Fibroblast of the aortic adventitia (primary cell): ENCODE measurements at regions not wholly inside any gene's neighbourhood (a gene's known extent, or its start where the extent isn't known, plus 50 kb on each side); places are given as distances from the start of the nearest gene placed in this dataset.

Experiments used
- DNase-seq: peaks from one replicate; pipeline ENCODE4 v3.0.0-alpha.2; 2010; ENCODE audit warnings: low read depth
- H3K4me3 ChIP-seq: 2 replicates; pipeline ENCODE4 v1.5.1; 2011; ENCODE audit warnings: low read depth, mild to moderate bottlenecking, control low read depth, low read length, moderate library complexity
- TF ChIP-seq, protein P1 (sequence below): IDR thresholded peaks from 2 replicates; pipeline ENCODE4 v1.5.1; 2011; ENCODE audit warnings: mild to moderate bottlenecking, low read length, control low read depth, inconsistent platforms; ENCODE audit not compliant: insufficient read depth

- TF ChIP-seq, protein P1, sequence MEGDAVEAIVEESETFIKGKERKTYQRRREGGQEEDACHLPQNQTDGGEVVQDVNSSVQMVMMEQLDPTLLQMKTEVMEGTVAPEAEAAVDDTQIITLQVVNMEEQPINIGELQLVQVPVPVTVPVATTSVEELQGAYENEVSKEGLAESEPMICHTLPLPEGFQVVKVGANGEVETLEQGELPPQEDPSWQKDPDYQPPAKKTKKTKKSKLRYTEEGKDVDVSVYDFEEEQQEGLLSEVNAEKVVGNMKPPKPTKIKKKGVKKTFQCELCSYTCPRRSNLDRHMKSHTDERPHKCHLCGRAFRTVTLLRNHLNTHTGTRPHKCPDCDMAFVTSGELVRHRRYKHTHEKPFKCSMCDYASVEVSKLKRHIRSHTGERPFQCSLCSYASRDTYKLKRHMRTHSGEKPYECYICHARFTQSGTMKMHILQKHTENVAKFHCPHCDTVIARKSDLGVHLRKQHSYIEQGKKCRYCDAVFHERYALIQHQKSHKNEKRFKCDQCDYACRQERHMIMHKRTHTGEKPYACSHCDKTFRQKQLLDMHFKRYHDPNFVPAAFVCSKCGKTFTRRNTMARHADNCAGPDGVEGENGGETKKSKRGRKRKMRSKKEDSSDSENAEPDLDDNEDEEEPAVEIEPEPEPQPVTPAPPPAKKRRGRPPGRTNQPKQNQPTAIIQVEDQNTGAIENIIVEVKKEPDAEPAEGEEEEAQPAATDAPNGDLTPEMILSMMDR, result no peak
- no peak for DNase-seq
These were observed 51.3 kb upstream of the LARGE1 start for GRCh38 chr22:33971561-33971961.

GRCh38 chr22:33975841-33976240 is 55.6 kb upstream of the LARGE1 start:
- TF ChIP-seq, protein P1, result no peak
- no peak overlapping the region for H3K4me3 ChIP-seq
- no peak for DNase-seq

More at GRCh38 chr22:33971561-33971961, 51.3 kb upstream of the LARGE1 start:
- H3K4me3 ChIP-seq, result no peak overlapping the region

DNA sequence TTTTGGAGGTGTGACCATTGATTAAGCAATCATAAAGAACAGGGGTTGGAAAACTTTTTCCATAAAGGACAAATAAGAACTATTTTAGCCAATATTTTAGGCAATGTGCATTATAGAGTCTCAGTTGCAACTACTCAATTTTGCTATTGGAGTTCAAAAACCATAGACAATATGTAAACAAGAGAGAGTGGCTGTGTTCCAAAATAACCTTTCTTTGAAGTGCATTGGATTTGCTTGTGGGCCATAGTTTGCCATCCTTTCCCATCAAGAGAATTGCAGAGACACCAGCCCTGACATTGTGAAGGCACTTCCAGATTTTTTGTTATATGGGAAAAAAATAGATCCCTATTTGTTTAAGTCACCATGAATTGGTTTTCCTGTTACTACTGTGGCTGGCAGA is 63.3 kb upstream of the LARGE1 start:
- TF ChIP-seq, protein P1, result no peak
- no peak overlapping the region for H3K4me3 ChIP-seq
- no peak for DNase-seq

GRCh38 chr22:33984211-33984610 is 63.9 kb upstream of the LARGE1 start:
- TF ChIP-seq, protein P1, result no peak
- H3K4me3 ChIP-seq, result no peak overlapping the region
- no peak for DNase-seq

- no peak for DNase-seq
- TF ChIP-seq, protein P1, result no peak
- no peak overlapping the region for H3K4me3 ChIP-seq
These were observed 64.5 kb upstream of the LARGE1 start for GRCh38 chr22:33984656-33985285.

- DNase-seq, result no peak
- no peak overlapping the region for H3K4me3 ChIP-seq
- TF ChIP-seq, protein P1, result no peak
These were observed 65.2 kb upstream of the LARGE1 start for GRCh38 chr22:33985506-33985905.
